ENCODE measurements at regions not wholly inside any gene's neighbourhood (a gene's known extent, or its start where the extent isn't known, plus 50 kb on each side); places are given as distances from the start of the nearest gene placed in this dataset.
"Not testable (repeated sequence)": the region's sequence is repeated elsewhere in the genome, so short reads cannot be mapped to it uniquely, and the experiment has no call there.

DNA sequence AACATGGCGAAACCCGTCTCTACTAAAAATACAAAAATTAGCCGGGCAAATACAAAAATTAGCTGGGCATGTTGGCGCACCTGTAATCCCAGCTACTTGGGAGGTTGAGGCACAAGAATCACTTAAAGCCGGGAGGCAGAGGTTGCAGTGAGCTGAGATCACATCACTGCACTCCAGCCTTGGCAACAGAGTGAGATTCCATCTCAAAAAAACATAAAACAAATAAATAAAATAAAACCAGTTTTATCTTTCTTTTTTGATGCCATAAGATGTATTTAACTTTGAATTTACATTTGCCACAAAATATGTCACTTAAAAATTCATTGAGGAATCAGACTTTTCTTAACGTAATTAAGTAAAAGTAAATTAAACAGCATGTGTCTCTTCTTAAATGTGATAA, 113.3 kb upstream of the ERRFI1 start:
- peak; percentile 21 for FAIRE-seq

- no peak for FAIRE-seq
These were observed 112.6 kb upstream of the ERRFI1 start for GRCh38 chr1:8138673-8139072.

DNA sequence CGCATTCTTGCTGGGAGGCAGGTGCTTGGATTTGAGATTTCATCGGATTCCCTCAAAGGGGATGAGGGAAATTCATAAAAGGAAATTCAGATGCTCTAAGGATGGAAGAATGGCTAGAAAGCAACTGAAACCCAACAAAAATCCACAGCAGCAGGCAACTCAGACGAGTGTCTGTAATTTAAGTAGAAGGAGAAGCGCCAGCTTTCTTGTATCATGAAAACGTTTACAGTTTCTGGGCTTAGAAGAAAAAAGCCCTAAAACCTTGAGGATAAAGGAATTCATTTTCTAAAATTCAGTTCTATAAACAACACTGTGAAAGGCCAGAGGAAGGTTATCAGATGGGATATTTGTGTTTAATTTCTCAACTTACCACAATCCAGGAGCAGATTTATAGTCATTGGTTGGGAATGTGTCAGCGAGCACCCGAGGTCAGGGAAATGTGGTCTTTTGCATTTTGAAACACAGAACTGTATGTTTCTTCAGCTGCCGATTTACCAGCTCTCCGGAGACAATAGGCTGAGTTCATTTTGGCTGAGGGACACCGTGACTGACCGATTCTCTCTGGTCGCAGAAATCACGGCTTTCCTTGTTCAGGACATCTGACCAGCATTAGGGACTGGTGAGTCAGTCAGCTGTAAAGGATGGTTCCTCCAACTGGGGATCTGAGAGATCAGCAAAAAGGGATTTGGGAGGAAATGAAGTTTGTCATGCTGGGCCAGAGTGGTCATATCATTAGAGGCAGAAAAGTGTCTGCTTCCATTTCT, 111.6 kb upstream of the ERRFI1 start:
- FAIRE-seq: peak; percentile 99

DNA sequence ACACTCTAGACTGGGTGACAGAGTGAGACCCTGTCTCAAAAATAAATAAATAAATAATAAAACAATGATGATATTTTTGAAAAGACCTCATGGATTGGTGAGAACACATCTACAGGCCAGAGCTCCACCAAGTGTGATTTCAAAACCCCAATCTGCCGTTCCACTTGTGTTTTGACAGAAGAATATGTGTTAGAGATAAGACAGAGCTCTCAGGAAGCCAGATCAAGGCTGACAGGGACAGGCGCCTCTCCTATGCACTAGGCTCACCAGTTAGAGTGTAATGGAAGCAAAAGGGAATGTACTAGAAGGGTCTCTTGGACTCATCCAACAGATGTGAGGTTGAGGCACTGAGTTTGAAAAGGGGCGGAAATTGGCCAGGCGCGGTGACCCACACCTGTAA, 110.7 kb upstream of the ERRFI1 start:
- no peak for FAIRE-seq

DNA sequence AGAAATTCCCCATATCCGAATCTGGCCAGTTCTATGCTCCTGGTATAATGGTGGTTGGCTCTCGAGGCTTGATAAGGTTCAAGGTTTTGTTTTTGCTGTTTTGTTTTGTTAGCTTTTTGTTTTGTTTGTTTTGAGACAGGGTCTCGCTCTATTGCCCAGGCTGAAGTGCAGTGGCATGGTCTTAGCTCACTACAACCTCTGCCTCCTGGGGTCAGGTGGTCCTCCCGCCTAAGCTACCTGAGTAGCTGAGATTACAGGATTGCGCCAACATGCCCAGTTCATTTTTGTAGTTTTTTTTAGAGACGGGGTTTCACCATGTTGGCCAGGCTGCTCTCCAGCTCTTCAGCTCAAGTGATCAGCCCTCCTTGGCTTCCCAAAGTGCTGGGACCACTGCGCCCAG, 109.1 kb upstream of the ERRFI1 start:
- no peak for FAIRE-seq

DNA sequence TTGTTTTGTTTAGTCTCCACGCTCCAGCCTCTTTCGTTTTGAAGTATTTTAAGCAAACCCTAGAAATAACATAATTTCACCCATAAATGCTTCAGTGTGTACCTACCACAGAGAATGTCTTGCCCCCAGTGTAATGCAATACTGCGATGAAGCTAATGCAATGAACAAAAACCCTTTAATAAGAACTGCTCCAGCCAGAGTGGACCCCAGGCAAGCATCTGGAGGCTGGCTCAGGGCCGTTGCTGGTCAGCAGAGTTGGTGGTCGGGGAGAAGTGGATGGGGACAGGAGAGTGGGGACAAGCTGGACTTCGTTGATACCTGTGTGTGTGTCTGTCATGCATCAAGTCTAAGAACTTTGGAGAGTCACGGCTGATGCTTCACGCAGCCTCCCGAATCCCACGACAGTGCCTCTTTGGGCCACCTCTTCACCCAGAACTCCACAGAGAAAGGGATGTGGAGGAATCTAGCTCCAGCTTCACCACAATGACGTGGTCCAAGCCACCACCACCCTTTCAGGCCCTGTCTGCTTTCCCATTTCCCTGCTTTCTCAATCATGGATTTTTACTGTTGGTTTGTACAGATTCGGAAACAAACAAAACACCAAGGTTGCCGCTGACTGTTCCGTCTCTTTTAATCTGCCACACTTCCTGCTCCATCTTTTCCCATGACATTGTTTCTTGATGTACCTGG, 108.6 kb upstream of the ERRFI1 start:
- no peak for FAIRE-seq

DNA sequence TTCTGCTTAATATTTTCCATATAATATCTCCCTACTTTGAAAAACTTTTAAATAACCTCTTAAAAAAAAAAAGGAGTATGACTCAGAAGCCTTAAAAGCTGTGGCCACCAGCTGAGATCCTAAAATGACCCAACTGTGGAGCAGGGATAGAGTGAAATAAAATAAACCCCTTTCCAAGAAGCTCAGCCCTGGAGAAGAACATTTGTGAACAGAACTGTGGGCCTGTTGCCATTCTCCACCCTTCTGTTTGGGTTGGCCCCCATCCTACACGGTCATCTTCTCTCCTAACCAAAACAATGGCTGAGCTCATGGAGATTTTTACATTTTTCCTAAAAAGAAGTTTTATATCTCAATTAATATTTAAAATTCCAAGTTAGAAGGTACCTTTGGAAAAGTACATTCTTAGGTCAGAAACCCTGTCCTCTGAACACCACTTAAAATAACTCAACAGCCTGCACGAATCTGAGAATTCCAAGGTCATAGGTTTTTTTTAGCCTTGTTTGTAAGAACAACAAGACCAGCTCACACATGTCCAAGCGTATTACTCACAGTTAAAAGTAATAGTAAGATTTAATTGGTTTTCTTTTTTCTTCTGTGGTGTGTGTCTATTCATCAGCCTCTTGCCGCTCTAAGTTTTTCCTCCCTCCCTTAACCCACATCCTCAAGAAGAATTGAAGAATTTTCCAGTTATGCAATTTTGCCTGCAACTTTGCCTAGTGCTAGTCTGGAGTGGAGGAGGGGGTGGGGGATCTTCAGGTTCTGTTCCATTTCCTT, 107.7 kb upstream of the ERRFI1 start:
- peak; percentile 99 for FAIRE-seq

- no peak for FAIRE-seq
These were observed 107.1 kb upstream of the ERRFI1 start for GRCh38 chr1:8133190-8133589.

GRCh38 chr1:8127171-8127641, 101.1 kb upstream of the ERRFI1 start:
- no peak for FAIRE-seq

DNA sequence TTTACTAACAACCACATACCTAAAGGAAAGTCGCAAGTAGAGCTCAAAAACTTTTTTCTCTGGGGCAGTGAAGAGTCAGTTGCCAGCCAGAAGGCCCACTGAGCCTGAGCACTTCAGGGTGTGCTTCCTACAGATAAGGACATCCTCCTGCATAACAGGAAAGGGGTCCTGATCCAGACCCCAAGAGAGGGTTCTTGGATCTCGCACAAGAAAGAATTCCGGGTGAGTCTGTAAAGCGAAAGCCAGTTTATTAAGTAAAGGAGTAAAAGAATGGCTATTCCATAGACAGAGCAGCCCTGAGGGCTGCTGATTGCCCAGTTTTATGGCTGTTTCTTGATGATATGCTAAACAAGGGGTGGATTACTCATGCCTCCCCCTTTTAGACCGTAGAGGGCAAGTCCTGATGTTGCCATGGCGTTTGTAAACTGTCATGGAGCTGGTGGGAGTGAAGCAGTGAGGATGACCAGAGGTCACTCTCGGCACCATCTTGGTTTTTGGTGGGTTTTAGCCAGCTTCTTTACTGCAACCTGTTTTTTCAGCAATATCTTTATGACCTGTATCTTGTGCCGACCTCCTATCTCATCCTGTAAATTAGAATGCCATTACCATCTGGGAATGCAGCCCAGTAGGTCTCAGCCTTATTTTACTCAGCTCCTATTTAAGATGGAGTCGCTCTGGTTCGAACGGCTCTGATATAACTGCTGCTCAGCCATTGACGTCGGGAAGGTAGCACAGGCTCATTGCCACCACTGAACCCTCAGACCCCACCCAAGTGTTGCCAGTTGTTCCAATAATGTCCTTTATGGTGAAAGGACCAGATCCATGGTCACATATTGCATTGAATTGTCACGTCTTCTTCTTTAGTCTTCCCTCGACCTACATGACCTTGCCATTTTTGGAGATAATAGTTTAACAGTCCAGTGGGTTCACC, 96.6 kb upstream of the ERRFI1 start:
- FAIRE-seq: no peak

DNA sequence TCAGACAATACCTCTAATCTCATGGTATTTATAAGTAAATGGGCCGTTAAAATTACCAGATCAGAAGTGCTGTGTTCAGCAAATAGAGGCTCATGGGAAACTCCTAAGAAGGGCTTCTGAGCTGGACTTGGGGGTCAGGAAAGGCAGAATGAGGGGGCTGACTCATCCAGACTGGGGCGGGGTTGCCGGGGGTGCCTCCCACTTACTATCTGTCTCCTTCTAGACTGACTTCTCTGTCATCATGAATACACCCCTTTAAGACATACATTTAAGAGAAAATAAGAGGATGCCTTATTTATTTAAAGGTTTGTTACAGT, 96.0 kb upstream of the ERRFI1 start:
- FAIRE-seq: peak; percentile 15

DNA sequence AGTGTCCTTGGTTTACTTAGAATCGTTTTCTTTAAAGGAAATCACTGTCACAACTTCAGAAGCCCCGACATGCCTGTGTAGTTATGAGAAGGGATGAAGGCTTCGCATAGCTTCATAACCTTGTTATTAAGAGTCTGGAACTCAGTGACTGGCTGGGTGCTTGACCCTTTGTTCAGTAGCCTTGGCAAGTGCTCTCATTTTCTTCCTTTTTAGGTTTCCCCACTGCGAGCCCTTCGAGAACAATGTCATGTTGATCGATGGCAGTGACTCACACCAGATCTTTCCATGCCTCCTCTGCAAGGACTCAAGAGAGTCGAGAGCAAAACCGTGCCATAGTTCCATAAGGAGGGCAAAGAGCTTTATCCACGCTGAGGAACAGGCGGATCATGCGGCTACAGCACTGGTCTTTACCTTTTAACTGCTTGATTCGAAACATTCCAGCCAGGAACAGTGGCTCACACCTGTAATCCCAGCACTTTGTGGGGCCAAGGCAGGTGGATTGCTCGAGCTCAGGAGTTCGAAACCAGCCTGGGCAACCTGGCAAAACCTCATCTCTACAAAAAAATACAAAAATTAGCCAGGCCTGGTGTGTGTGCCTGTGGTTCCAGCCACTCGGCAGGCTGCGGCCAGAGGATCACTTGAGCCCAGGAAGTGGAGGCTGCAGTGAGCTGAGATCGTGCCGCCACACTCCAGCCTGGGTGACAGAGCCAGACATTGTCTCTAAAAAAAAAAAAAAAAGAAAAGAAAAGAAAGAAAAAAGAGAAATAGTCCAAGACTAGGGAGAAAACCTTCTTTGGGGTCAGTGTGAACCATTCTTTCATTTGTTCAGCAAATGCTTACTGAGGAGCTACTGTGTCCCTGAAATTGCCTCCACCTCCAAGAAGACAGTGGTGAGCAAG, 95.4 kb upstream of the ERRFI1 start:
- FAIRE-seq: no peak

GRCh38 chr1:8120693-8121260, 94.7 kb upstream of the ERRFI1 start:
- FAIRE-seq: peak; percentile 99

DNA sequence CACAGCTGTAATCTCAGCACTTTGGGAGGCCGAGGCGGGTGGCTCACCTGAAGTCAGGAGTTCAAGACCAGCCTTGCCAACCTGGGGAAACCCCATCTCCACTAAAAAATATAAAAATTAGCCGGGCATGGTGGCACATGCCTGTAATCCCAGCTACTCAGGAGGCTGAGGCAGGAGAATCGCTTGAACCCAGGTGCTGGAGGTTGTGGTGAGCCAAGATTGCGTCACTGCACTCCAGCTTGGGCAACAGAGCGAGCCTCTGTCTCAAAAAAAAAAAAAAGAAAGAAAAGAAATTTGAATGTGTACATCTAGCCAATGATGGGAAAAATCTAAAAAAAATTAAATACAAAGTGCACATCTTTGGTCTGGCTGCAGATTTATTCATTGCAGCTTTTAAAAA, 92.6 kb upstream of the ERRFI1 start:
- not testable (repeated sequence) for FAIRE-seq

- peak; percentile 81 for FAIRE-seq
These were observed 91.9 kb upstream of the ERRFI1 start for GRCh38 chr1:8118031-8118451.

DNA sequence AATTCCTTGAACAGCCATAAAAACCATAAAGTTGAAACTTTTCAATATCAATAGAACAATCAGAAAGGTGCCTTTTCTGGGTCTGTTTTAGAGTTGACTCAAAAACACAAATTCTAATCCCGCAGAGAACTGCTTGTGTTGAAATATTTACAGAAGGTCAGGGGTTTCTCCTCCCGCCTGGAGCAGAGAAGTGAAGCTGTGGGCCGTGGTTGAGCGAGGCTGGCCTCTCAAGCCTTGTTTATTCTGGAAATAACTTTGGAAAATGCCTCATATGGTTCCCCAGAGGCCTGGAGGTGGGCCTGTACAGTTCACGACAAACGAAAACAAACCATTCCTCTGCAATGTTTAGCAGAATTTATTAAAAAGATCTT, 90.8 kb upstream of the ERRFI1 start:
- FAIRE-seq: peak; percentile 98

DNA sequence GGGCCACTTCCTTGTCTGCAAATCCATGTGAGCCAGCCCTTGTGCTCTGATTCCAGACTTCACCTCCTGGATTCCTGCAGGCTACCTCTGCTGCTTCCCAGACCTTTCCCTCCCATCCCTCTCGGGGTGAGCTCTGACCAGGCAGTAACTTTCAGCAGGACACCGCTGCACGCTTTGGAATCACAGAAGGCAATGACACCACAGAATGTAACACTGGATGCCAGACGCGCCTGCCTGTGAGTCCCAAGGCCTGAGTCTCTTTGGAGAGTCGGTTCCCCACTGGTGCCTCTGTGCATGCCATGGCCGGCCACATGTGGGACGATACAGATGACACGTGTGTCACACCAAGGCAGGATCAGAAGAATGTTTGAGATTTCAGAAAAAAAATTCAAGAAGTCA, 89.7 kb upstream of the ERRFI1 start:
- FAIRE-seq: no peak

DNA sequence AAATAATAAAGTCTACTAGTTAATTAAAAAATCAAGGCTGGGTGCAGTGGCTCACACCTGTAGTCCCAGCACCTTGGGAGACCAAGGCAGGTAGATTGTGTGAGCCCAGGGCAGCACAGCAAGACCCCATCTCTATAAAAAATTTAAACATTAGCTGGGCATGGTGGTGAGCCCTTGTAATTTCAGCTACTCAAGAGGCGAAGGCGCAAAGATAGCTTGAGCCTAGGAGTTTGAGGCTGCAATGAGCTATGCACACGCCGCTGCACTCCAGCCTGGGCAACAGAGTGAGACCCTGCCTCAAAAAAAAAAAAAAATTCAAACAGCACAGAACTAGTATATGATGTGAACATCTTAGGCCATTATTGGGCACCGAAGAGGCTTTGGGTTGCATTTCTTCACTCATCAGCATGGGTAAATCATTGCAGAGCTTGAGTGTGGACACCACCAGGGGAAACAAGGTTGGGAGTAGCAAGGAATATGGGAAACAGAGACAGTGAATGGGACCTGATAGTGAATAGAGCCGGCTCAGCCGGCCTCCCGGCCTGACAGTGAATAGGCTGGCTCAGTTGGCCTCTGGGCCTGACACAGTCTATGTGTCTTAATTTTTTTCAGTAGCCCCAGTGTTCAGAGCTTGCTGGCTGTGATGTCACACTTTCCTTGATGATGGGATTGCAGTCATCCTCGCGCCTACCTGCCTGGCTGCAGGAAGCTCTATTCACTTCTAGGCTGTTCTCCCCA, 89.1 kb upstream of the ERRFI1 start:
- FAIRE-seq: no peak

DNA sequence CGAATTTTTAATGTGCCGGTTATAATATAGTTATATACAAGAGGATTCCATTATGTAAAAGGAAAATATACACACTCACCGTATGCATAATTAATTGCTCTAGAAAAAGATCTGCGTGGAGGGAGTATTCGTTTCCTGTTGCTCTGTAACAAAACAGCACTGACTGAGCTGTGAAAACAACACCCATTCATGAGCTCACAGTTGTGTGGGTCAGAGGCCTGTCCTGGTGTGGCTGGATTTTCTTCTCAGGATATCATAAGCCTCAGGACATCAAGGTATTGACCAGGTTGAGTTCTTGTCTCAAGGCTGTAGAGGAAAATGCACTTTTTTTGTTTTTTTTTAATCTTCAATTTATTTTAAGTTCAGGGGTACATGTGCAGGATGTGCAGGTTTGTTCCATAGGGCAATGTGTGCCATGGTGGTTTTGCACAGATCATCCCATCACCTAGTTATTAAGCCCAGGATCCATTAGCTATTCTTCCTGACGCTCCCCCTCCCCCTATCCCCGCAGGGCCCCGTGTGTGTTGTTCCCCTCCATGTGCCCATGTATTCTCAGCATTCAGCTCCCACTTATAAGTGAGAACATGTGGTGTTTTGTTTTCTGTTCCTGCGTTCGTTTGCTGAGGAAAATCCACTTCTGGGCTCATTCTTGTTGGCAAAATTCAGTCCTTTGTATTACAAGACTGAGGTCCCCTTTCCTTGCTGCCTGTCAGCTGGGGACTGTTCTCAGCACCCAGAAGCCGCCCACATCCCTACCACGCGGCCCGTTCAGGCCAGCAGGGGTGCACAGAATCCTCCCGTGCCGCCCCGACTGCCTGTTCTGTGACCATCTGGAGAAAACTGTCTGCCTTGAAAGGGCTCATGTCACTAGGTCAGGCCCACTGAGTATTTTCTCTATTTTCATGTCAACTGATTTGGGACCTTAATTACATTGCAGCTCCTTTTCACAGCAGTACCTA, 87.4 kb upstream of the ERRFI1 start:
- FAIRE-seq: no peak
